ENCODE measurements at regions not wholly inside any gene's neighbourhood (a gene's known extent, or its start where the extent isn't known, plus 50 kb on each side); places are given as distances from the start of the nearest gene placed in this dataset.

GRCh38 chr12:88953029-88953586, 372.8 kb upstream of the KITLG start:
- Histone ChIP-seq H3K4me1 (peaks cover 52% of the 10 kb centered on the region), H3K4me3 (no peak overlapping the region), H3K36me3 (no peaks in the 10 kb centered on the region), H3K27me3 (no peaks in the 10 kb centered on the region), H3K79me2 (ENCODE audit: low read depth) (no peaks in the 10 kb centered on the region), H3K4me2 (no peak overlapping the region), H3F3A (ENCODE audit: low read depth) (peaks cover 24% of the 10 kb centered on the region), H3K9me3 (ENCODE audit: low read depth) (no peaks in the 10 kb centered on the region), H3K27ac (no peak overlapping the region), H3K9ac (no peak overlapping the region), H4K20me1 (ENCODE audit: low read depth) (no peaks in the 10 kb centered on the region), H2AFZ (replicated peaks) (no peak overlapping the region)
- no peak overlapping the region for H3K4me3 Mint-ChIP-seq
- peaks cover 9% of the 10 kb centered on the region for H3K9me3 Mint-ChIP-seq
- H3K4me1 Mint-ChIP-seq = peaks cover 38% of the 10 kb centered on the region
- H3K27me3 Mint-ChIP-seq (ENCODE audit: insufficient read depth, low read depth) = peaks cover 5% of the 10 kb centered on the region
- DNase-seq (ENCODE audit: low spot score) = no peak
- peak overlapping the region; percentile 70 for H3K27ac Mint-ChIP-seq
- no peak for TF ChIP-seq EZH2 (IDR thresholded peaks at IDR 0.05)
- no peak for TF ChIP-seq CTCF (IDR thresholded peaks at IDR 0.05)
- TF ChIP-seq EZH2phosphoT487 (IDR thresholded peaks at IDR 0.05) = no peak
- H3K36me3 Mint-ChIP-seq = no peaks in the 10 kb centered on the region

GRCh38 chr12:88952562-88952942, 372.3 kb upstream of the KITLG start:
- Histone ChIP-seq H3K9ac (no peak overlapping the region), H3K27me3 (no peaks in the 10 kb centered on the region), H3K79me2 (ENCODE audit: low read depth) (no peaks in the 10 kb centered on the region), H3K4me3 (peak overlapping the region; percentile 12), H3K27ac (peak overlapping the region; percentile 80), H3K4me2 (peak overlapping the region; percentile 57), H3K4me1 (peaks cover 51% of the 10 kb centered on the region), H3K36me3 (no peaks in the 10 kb centered on the region), H3F3A (ENCODE audit: low read depth) (peaks cover 24% of the 10 kb centered on the region), H4K20me1 (ENCODE audit: low read depth) (no peaks in the 10 kb centered on the region), H3K9me3 (ENCODE audit: low read depth) (no peaks in the 10 kb centered on the region), H2AFZ (replicated peaks) (no peak overlapping the region)
- Mint-ChIP-seq H3K27ac (peak overlapping the region; percentile 23), H3K27me3 (ENCODE audit: insufficient read depth, low read depth) (peaks cover 5% of the 10 kb centered on the region), H3K9me3 (peaks cover 9% of the 10 kb centered on the region), H3K4me3 (no peak overlapping the region), H3K4me1 (peaks cover 36% of the 10 kb centered on the region), H3K36me3 (no peaks in the 10 kb centered on the region)
- no peak for TF ChIP-seq CTCF (IDR thresholded peaks at IDR 0.05)
- no peak for TF ChIP-seq EZH2 (IDR thresholded peaks at IDR 0.05)
- no peak for TF ChIP-seq EZH2phosphoT487 (IDR thresholded peaks at IDR 0.05)
- DNase-seq (ENCODE audit: low spot score) = no peak

GRCh38 chr12:88951860-88952561, 371.7 kb upstream of the KITLG start:
- peak overlapping the region; percentile 88 for H3K27ac Mint-ChIP-seq
- H3K4me1 Mint-ChIP-seq = peaks cover 39% of the 10 kb centered on the region
- no peaks in the 10 kb centered on the region for H3K36me3 Mint-ChIP-seq
- H3K27me3 Mint-ChIP-seq (ENCODE audit: insufficient read depth, low read depth) = peaks cover 5% of the 10 kb centered on the region
- no peaks in the 10 kb centered on the region for H3K36me3 ChIP-seq
- H3K9me3 ChIP-seq (ENCODE audit: low read depth) = no peaks in the 10 kb centered on the region
- H3K9me3 Mint-ChIP-seq = peaks cover 9% of the 10 kb centered on the region
- H3K27ac ChIP-seq = peak overlapping the region; percentile 80
- H3F3A ChIP-seq (ENCODE audit: low read depth) = peaks cover 24% of the 10 kb centered on the region
- H3K4me1 ChIP-seq = peaks cover 55% of the 10 kb centered on the region
- H3K4me3 ChIP-seq = peak overlapping the region; percentile 12
- H2AFZ ChIP-seq (replicated peaks) = no peak overlapping the region
- TF ChIP-seq EZH2phosphoT487 (IDR thresholded peaks at IDR 0.05) = no peak
- TF ChIP-seq CTCF (IDR thresholded peaks at IDR 0.05) = no peak
- no peak for TF ChIP-seq EZH2 (IDR thresholded peaks at IDR 0.05)
- DNase-seq (ENCODE audit: low spot score) = peak; percentile 82
- no peak overlapping the region for H3K9ac ChIP-seq
- H3K4me2 ChIP-seq = peak overlapping the region; percentile 57
- no peak overlapping the region for H3K4me3 Mint-ChIP-seq
- H3K79me2 ChIP-seq (ENCODE audit: low read depth) = no peaks in the 10 kb centered on the region
- H4K20me1 ChIP-seq (ENCODE audit: low read depth) = no peaks in the 10 kb centered on the region
- no peaks in the 10 kb centered on the region for H3K27me3 ChIP-seq
